H9 (cell line): ENCODE measurements at regions not wholly inside any gene's neighbourhood (a gene's known extent, or its start where the extent isn't known, plus 50 kb on each side); places are given as distances from the start of the nearest gene placed in this dataset.

ENCODE experiments used
- DNase-seq: peaks from one replicate; pipeline ENCODE4 v3.0.0-alpha.2; 2017
- H2AFZ ChIP-seq: one replicate; pipeline ENCODE4 v1.6.1; 2013; ENCODE audit warnings: mild to moderate bottlenecking, low read length, control low read depth, moderate library complexity
- H2AK5ac ChIP-seq: 2 replicates; pipeline ENCODE4 v1.6.1; 2013; ENCODE audit warnings: low read length, control low read depth, mixed read lengths; ENCODE audit not compliant: insufficient read length
- H2BK120ac ChIP-seq: one replicate; pipeline ENCODE4 v1.6.1; 2013; ENCODE audit warnings: low read depth, mild to moderate bottlenecking, low read length, control low read depth, inconsistent platforms; ENCODE audit not compliant: poor library complexity, severe bottlenecking
- H2BK12ac ChIP-seq: 2 replicates; pipeline ENCODE4 v1.6.1; 2013; ENCODE audit warnings: low read length, control low read depth, mixed read lengths, low read depth; ENCODE audit not compliant: insufficient read length
- H2BK15ac ChIP-seq: 2 replicates; pipeline ENCODE4 v1.6.1; 2013; ENCODE audit warnings: low read depth, low read length, control low read depth
- H2BK20ac ChIP-seq: one replicate; pipeline ENCODE4 v1.6.1; 2013; ENCODE audit warnings: low read depth, mild to moderate bottlenecking, low read length, control low read depth, inconsistent platforms; ENCODE audit not compliant: poor library complexity, severe bottlenecking
- H2BK5ac ChIP-seq: 2 replicates; pipeline ENCODE4 v1.6.1; 2013; ENCODE audit warnings: low read length, control low read depth, mixed read lengths; ENCODE audit not compliant: insufficient read length
- H3K14ac ChIP-seq: 2 replicates; pipeline ENCODE4 v1.6.1; 2013; ENCODE audit warnings: low read length, control low read depth; ENCODE audit not compliant: insufficient read depth
- H3K18ac ChIP-seq: 2 replicates; pipeline ENCODE4 v1.6.1; 2013; ENCODE audit warnings: low read depth, mild to moderate bottlenecking, mixed read lengths, low read length, control low read depth; ENCODE audit not compliant: insufficient read length
- H3K23ac ChIP-seq: 2 replicates; pipeline ENCODE4 v1.6.1; 2013; ENCODE audit warnings: low read length, control low read depth, mixed read lengths, low read depth; ENCODE audit not compliant: insufficient read length
- H3K23me2 ChIP-seq: 2 replicates; pipeline ENCODE4 v1.6.1; 2013; ENCODE audit warnings: low read depth, mild to moderate bottlenecking, mixed read lengths, low read length, control low read depth; ENCODE audit not compliant: insufficient read length, poor library complexity, severe bottlenecking
- H3K27ac ChIP-seq: 2 replicates; pipeline ENCODE4 v1.5.1; 2013; ENCODE audit warnings: low read length, control low read depth, mixed read lengths, low read depth; ENCODE audit not compliant: insufficient read length
- H3K27me3 ChIP-seq: 2 replicates; pipeline ENCODE4 v1.6.1; 2013; ENCODE audit warnings: low read length, control low read depth, inconsistent platforms; ENCODE audit not compliant: insufficient read depth
- H3K4ac ChIP-seq: 2 replicates; pipeline ENCODE4 v1.6.1; 2013; ENCODE audit warnings: low read depth, mild to moderate bottlenecking, control low read depth, inconsistent platforms, low read length, moderate library complexity
- H3K4me1 ChIP-seq: 2 replicates; pipeline ENCODE4 v1.6.1; 2013; ENCODE audit warnings: low read length, control low read depth, inconsistent platforms; ENCODE audit not compliant: insufficient read depth
- H3K4me2 ChIP-seq: 2 replicates; pipeline ENCODE4 v1.6.1; 2013; ENCODE audit warnings: low read length, control low read depth, mixed read lengths; ENCODE audit not compliant: insufficient read length, insufficient read depth
- H3K56ac ChIP-seq: 2 replicates; pipeline ENCODE4 v1.6.1; 2013; ENCODE audit warnings: low read depth, mild to moderate bottlenecking, mixed read lengths, low read length, control low read depth; ENCODE audit not compliant: insufficient read length
- H3K79me1 ChIP-seq: 2 replicates; pipeline ENCODE4 v1.6.1; 2013; ENCODE audit warnings: low read depth, mild to moderate bottlenecking, moderate library complexity, low read length, control low read depth, inconsistent platforms; ENCODE audit not compliant: insufficient read depth, poor library complexity, severe bottlenecking
- H3K79me2 ChIP-seq: 2 replicates; pipeline ENCODE4 v1.6.1; 2013; ENCODE audit warnings: low read length, control low read depth, inconsistent platforms; ENCODE audit not compliant: insufficient read depth
- H3K9ac ChIP-seq: 2 replicates; pipeline ENCODE4 v1.6.1; 2013; ENCODE audit warnings: low read length, control low read depth, mixed read lengths; ENCODE audit not compliant: insufficient read length; ENCODE audit errors: extremely low read depth
- H3K9me3 ChIP-seq: one replicate; pipeline ENCODE4 v1.6.1; 2013; ENCODE audit warnings: low read depth, low read length, inconsistent platforms; ENCODE audit not compliant: control insufficient read depth
- H3T11ph ChIP-seq: one replicate; pipeline ENCODE4 v1.6.1; 2013; ENCODE audit warnings: mild to moderate bottlenecking, low read length, control low read depth, inconsistent platforms
- H4K20me1 ChIP-seq: one replicate; pipeline ENCODE4 v1.6.1; 2013; ENCODE audit not compliant: control insufficient read depth, insufficient read length, insufficient read depth
- H4K5ac ChIP-seq: 2 replicates; pipeline ENCODE4 v1.6.1; 2013; ENCODE audit warnings: low read depth, mild to moderate bottlenecking, mixed read lengths, low read length, control low read depth; ENCODE audit not compliant: insufficient read length
- H4K8ac ChIP-seq: replicated peaks from 2 replicates; pipeline ENCODE4 v1.6.1; 2013; ENCODE audit warnings: low read length, control low read depth, mixed read lengths, low read depth; ENCODE audit not compliant: insufficient read length
- H4K91ac ChIP-seq: 2 replicates; pipeline ENCODE4 v1.6.1; 2013; ENCODE audit warnings: low read depth, mild to moderate bottlenecking, moderate library complexity, mixed read lengths, low read length, control low read depth; ENCODE audit not compliant: insufficient read length
- H3K27ac Mint-ChIP-seq, 3 experiments: 2 replicates in 2 of 3; 3 replicates in 1 of 3; pipeline ENCODE4 v1.8.0; 2020 to 2021; ENCODE audit warnings: mixed read lengths in 3 of 3, mild to moderate bottlenecking in 1 of 3, moderate library complexity in 1 of 3
- H3K27me3 Mint-ChIP-seq: 2 replicates; pipeline ENCODE4 v1.8.0; 2021; ENCODE audit warnings: low read depth, mild to moderate bottlenecking, moderate library complexity, mixed read lengths
- H3K36me3 Mint-ChIP-seq, 3 experiments: 2 replicates in 2 of 3; 3 replicates in 1 of 3; pipeline ENCODE4 v1.8.0; 2020 to 2021; ENCODE audit warnings: low read depth in 3 of 3, mixed read lengths in 3 of 3; ENCODE audit not compliant: insufficient read depth in 1 of 3
- H3K4me1 Mint-ChIP-seq, 2 experiments: 2 replicates each; pipeline ENCODE4 v1.8.0; 2020; ENCODE audit warnings: mixed read lengths in 2 of 2
- H3K4me3 Mint-ChIP-seq, 2 experiments: 2 replicates in 1 of 2; 3 replicates in 1 of 2; pipeline ENCODE4 v1.8.0; 2020 to 2021; ENCODE audit warnings: mild to moderate bottlenecking in 2 of 2, mixed read lengths in 2 of 2, moderate library complexity in 1 of 2
- H3K9me3 Mint-ChIP-seq, 2 experiments: 2 replicates in 1 of 2; 3 replicates in 1 of 2; pipeline ENCODE4 v1.8.0; 2020; ENCODE audit warnings: mild to moderate bottlenecking in 2 of 2, mixed read lengths in 2 of 2, moderate library complexity in 1 of 2
- CTCF ChIP-seq: fragments of 200-600 bp; sonication (generic); conservative IDR thresholded peaks from 3 replicates; pipeline ENCODE4 v1.8.0; 2021; ENCODE audit warnings: antibody characterized with exemption, mild to moderate bottlenecking
- WGBS: extraction: QIAGEN DNeasy Blood & Tissue Kit; methylation state at CpG from one replicate; pipeline ENCODE4 v1.1.7; 2013; ENCODE audit warnings: missing lambda C conversion rate, low lambda C conversion rate, mixed read lengths; ENCODE audit not compliant: insufficient read length; ENCODE audit errors: extremely low coverage; 5-methylcytosine and 5-hydroxymethylcytosine counted together

- TF ChIP-seq CTCF = no peak
- Histone ChIP-seq H3K4me2 (no peak overlapping the region), H4K5ac (no peak overlapping the region), H2BK5ac (no peak overlapping the region), H3K9ac (no peak overlapping the region), H3K4me1 (no peaks in the 10 kb centered on the region), H3K27ac (no peak overlapping the region), H3K9me3 (no peaks in the 10 kb centered on the region), H3K4ac (no peak overlapping the region), H3K79me1 (no peaks in the 10 kb centered on the region), H3T11ph (no peak overlapping the region), H3K18ac (no peak overlapping the region), H4K8ac (no peak overlapping the region), H2BK15ac (no peak overlapping the region), H4K20me1 (no peaks in the 10 kb centered on the region), H4K91ac (no peak overlapping the region), H3K79me2 (no peaks in the 10 kb centered on the region), H3K27me3 (no peaks in the 10 kb centered on the region), H2AK5ac (no peak overlapping the region), H3K23ac (no peak overlapping the region), H3K23me2 (no peaks in the 10 kb centered on the region), H2BK20ac (no peak overlapping the region), H3K14ac (no peak overlapping the region), H2AFZ (no peak overlapping the region), H2BK12ac (no peak overlapping the region), H3K56ac (no peak overlapping the region), H2BK120ac (no peak overlapping the region)
- WGBS = no CpG with 5 or more reads among the region's 7 CpGs
- H3K9me3 Mint-ChIP-seq = peaks cover 0 to 4% of the 10 kb centered on the region in 2 experiments; a peak in 2 of 5 replicates
- H3K4me1 Mint-ChIP-seq = peaks cover 25 to 32% of the 10 kb centered on the region in 2 experiments
- peaks cover 39% of the 10 kb centered on the region for H3K27me3 Mint-ChIP-seq
- no peak overlapping the region for H3K4me3 Mint-ChIP-seq
- no peak for DNase-seq
- H3K27ac Mint-ChIP-seq = peak overlapping the region in 1 of 3 experiments; percentile 54; a peak in 1 of 7 replicates
- H3K36me3 Mint-ChIP-seq = no peaks in the 10 kb centered on the region; a peak in 1 of 7 replicates
These were observed 100.5 kb downstream of the NAV1 start for GRCh38 chr1:201639391-201639790.
